NCI-H187 (cell line): ENCODE measurements at regions not wholly inside any gene's neighbourhood (a gene's known extent, or its start where the extent isn't known, plus 50 kb on each side); places are given as distances from the start of the nearest gene placed in this dataset.
"Not testable (repeated sequence)": the region's sequence is repeated elsewhere in the genome, so short reads cannot be mapped to it uniquely, and the experiment has no call there.

Experiments
- DNase-seq, 2 experiments: peaks; one replicate each; lab custom pipeline; 2025; lab: John Stamatoyannopoulos, UW

- DNase-seq, result not testable (repeated sequence)
Measured at GRCh38 chrX:45982958-45983727, 562.1 kb downstream of the ZNF674 start.

GRCh38 chrX:45980726-45981125 lies 564.5 kb downstream of the ZNF674 start:
- no peak for DNase-seq

GRCh38 chrX:45975633-45976032 lies 569.6 kb downstream of the ZNF674 start:
- DNase-seq, result no peak

GRCh38 chrX:45972636-45973035 lies 572.6 kb downstream of the ZNF674 start:
- DNase-seq, result no peak

GRCh38 chrX:45959567-45959966 lies 585.7 kb downstream of the ZNF674 start:
- no peak for DNase-seq

- no peak for DNase-seq
Measured at GRCh38 chrX:45956191-45956870, 588.9 kb downstream of the ZNF674 start.

GRCh38 chrX:45955661-45956060 lies 589.6 kb downstream of the ZNF674 start:
- DNase-seq, result no peak

- DNase-seq, result no peak
Measured at GRCh38 chrX:45954026-45954425, 591.2 kb downstream of the ZNF674 start.

- DNase-seq, result no peak
Measured at GRCh38 chrX:45952030-45952429, 593.2 kb downstream of the ZNF674 start.

GRCh38 chrX:45935408-45935807 lies 609.8 kb downstream of the ZNF674 start:
- DNase-seq, result no peak

GRCh38 chrX:45912316-45912715 lies 632.9 kb downstream of the ZNF674 start:
- DNase-seq, result no peak

GRCh38 chrX:45907786-45908185 lies 637.4 kb downstream of the ZNF674 start:
- no peak for DNase-seq

- no peak for DNase-seq
Measured at GRCh38 chrX:45903781-45904201, 641.4 kb downstream of the ZNF674 start.

GRCh38 chrX:45900766-45901615 lies 644.2 kb downstream of the ZNF674 start:
- DNase-seq, result no peak

GRCh38 chrX:45894864-45895645 lies 650.2 kb downstream of the ZNF674 start:
- DNase-seq, result no peak

- DNase-seq, result no peak
Measured at GRCh38 chrX:45889471-45889870, 655.8 kb downstream of the ZNF674 start.

GRCh38 chrX:45888518-45888917 lies 656.7 kb downstream of the ZNF674 start:
- DNase-seq, result no peak

GRCh38 chrX:45885931-45886330 lies 659.3 kb downstream of the ZNF674 start:
- no peak for DNase-seq

- DNase-seq, result no peak
Measured at GRCh38 chrX:45879512-45879911, 665.7 kb downstream of the ZNF674 start.

- no peak for DNase-seq
Measured at GRCh38 chrX:45876206-45876605, 669.0 kb downstream of the ZNF674 start.

GRCh38 chrX:45873781-45874180 lies 671.4 kb downstream of the ZNF674 start:
- no peak for DNase-seq

GRCh38 chrX:45872480-45872879 lies 671.8 kb upstream of the DIPK2B start:
- no peak for DNase-seq
